ENCODE measurements at regions not wholly inside any gene's neighbourhood (a gene's known extent, or its start where the extent isn't known, plus 50 kb on each side); places are given as distances from the start of the nearest gene placed in this dataset.

GRCh38 chr10:64234489-64234888 lies 713.3 kb downstream of the REEP3 start:
- Mint-ChIP-seq H3K4me3 (no peak overlapping the region), H3K36me3 (ENCODE audit: low read depth) (no peaks in the 10 kb centered on the region), H3K9me3 (peaks cover 5% of the 10 kb centered on the region), H3K27me3 (ENCODE audit: insufficient read depth) (no peaks in the 10 kb centered on the region), H3K4me1 (no peaks in the 10 kb centered on the region), H3K27ac (no peak overlapping the region)
- no peak for TF ChIP-seq CTCF (conservative IDR thresholded peaks at IDR 0.05)
- Histone ChIP-seq H3K4me1 (ENCODE audit: control insufficient read depth, insufficient read depth, low read length) (no peaks in the 10 kb centered on the region), H3K4me3 (ENCODE audit: low read length) (no peak overlapping the region), H3K27me3 (ENCODE audit: control insufficient read depth, insufficient read depth, low read length, poor library complexity, severe bottlenecking) (no peaks in the 10 kb centered on the region), H3K9me3 (ENCODE audit: control insufficient read depth, low read length) (no peaks in the 10 kb centered on the region), H3K27ac (ENCODE audit: low read depth, low read length) (no peak overlapping the region), H3K36me3 (ENCODE audit: control insufficient read depth, insufficient read depth, low read length) (no peaks in the 10 kb centered on the region), H3K9ac (ENCODE audit: extremely low read depth, low read length, poor library complexity, severe bottlenecking) (no peak overlapping the region)
- DNase-seq, result no peak

DNA sequence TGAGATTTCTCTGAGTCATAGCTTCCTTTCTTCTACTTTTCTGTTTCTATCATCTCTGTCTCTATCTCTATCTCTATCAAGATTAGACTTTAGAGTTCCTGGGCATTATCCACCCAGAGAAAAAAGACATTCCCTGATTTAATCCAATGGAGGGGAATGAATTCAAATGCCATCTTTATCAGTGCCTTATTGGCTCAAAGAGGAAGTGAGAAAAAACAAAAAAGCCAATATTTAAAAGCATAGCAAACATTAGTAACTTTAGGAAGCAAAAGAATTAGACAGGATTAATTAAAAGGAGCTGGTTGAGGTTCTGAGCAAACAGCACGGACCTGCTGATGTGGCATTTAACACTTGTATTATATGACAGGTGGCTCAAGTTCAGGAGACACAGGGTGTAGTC lies 736.5 kb downstream of the REEP3 start:
- no peaks in the 10 kb centered on the region for H3K9me3 Mint-ChIP-seq
- no peak for DNase-seq
- Histone ChIP-seq H3K9ac (ENCODE audit: extremely low read depth, low read length, poor library complexity, severe bottlenecking) (no peak overlapping the region), H3K9me3 (ENCODE audit: control insufficient read depth, low read length) (no peaks in the 10 kb centered on the region), H3K27ac (ENCODE audit: low read depth, low read length) (no peak overlapping the region), H3K4me1 (ENCODE audit: control insufficient read depth, insufficient read depth, low read length) (no peaks in the 10 kb centered on the region), H3K36me3 (ENCODE audit: control insufficient read depth, insufficient read depth, low read length) (no peaks in the 10 kb centered on the region), H3K27me3 (ENCODE audit: control insufficient read depth, insufficient read depth, low read length, poor library complexity, severe bottlenecking) (no peaks in the 10 kb centered on the region), H3K4me3 (ENCODE audit: low read length) (no peak overlapping the region)
- WGBS, 2 experiments (ENCODE audit: insufficient coverage in 1 of 2, insufficient read length in 1 of 2), result 91 to 97% methylated on average over 1 of the region's 1 CpG
- peaks cover 6% of the 10 kb centered on the region for H3K4me1 Mint-ChIP-seq
- TF ChIP-seq CTCF (conservative IDR thresholded peaks at IDR 0.05), result no peak
- H3K27me3 Mint-ChIP-seq (ENCODE audit: insufficient read depth), result no peaks in the 10 kb centered on the region
- H3K27ac Mint-ChIP-seq, result no peak overlapping the region
- H3K36me3 Mint-ChIP-seq (ENCODE audit: low read depth), result no peaks in the 10 kb centered on the region
- no peak overlapping the region for H3K4me3 Mint-ChIP-seq

DNA sequence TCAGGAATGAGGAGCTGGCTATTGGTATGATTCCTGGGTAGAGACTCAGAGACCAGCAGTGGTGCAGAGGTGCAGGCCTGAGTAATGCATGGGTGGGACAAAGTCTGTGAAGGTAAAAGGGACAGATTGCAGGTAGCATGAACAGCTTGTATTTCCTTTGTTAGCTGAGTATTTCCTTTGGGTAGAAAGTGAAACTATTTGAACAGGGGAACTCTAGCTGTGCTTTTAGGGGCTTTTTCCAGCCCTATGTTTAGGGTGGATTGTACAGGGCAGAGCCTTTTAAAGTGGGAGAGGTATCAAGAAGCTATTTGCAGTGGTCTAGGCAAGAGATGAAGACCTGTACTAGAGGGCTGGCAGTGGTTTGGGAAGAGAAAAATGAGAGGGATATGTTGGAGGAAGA lies 739.9 kb downstream of the REEP3 start:
- DNase-seq, result no peak
- Histone ChIP-seq H3K9me3 (ENCODE audit: control insufficient read depth, low read length) (no peaks in the 10 kb centered on the region), H3K4me3 (ENCODE audit: low read length) (no peak overlapping the region), H3K27me3 (ENCODE audit: control insufficient read depth, insufficient read depth, low read length, poor library complexity, severe bottlenecking) (no peaks in the 10 kb centered on the region), H3K9ac (ENCODE audit: extremely low read depth, low read length, poor library complexity, severe bottlenecking) (no peak overlapping the region), H3K27ac (ENCODE audit: low read depth, low read length) (no peak overlapping the region), H3K36me3 (ENCODE audit: control insufficient read depth, insufficient read depth, low read length) (no peaks in the 10 kb centered on the region), H3K4me1 (ENCODE audit: control insufficient read depth, insufficient read depth, low read length) (no peaks in the 10 kb centered on the region)
- no peaks in the 10 kb centered on the region for H3K9me3 Mint-ChIP-seq
- no peaks in the 10 kb centered on the region for H3K36me3 Mint-ChIP-seq (ENCODE audit: low read depth)
- TF ChIP-seq CTCF (conservative IDR thresholded peaks at IDR 0.05), result no peak
- H3K27ac Mint-ChIP-seq, result no peak overlapping the region
- H3K4me3 Mint-ChIP-seq, result no peak overlapping the region
- no peaks in the 10 kb centered on the region for H3K27me3 Mint-ChIP-seq (ENCODE audit: insufficient read depth)
- peaks cover 6% of the 10 kb centered on the region for H3K4me1 Mint-ChIP-seq
